T-helper 2 cell treated with Interferon-gamma antibody and Interleukin-4, amounts not matched to agents 5 μg/mL and 100 μg/mL, for 36 hours (primary cell): ENCODE measurements at regions not wholly inside any gene's neighbourhood (a gene's known extent, or its start where the extent isn't known, plus 50 kb on each side); places are given as distances from the start of the nearest gene placed in this dataset.

Experiments
- DNase-seq: peaks from one replicate; pipeline ENCODE4 v3.0.0; 2021; ENCODE audit warnings: low spot score
- H3K27ac Mint-ChIP-seq: one replicate; pipeline ENCODE4 v1.8.0; 2021; ENCODE audit warnings: mild to moderate bottlenecking, mixed read lengths
- H3K27me3 Mint-ChIP-seq: one replicate; pipeline ENCODE4 v1.8.0; 2021; ENCODE audit warnings: low read depth, mixed read lengths
- H3K36me3 Mint-ChIP-seq: one replicate; pipeline ENCODE4 v1.8.0; 2021; ENCODE audit warnings: low read depth, mixed read lengths
- H3K4me1 Mint-ChIP-seq: one replicate; pipeline ENCODE4 v1.8.0; 2021; ENCODE audit warnings: low read depth, mixed read lengths
- H3K4me3 Mint-ChIP-seq: one replicate; pipeline ENCODE4 v1.8.0; 2022; ENCODE audit warnings: mild to moderate bottlenecking, moderate library complexity, mixed read lengths
- H3K9me3 Mint-ChIP-seq: one replicate; pipeline ENCODE4 v1.8.0; 2021; ENCODE audit warnings: mixed read lengths

- Mint-ChIP-seq H3K27ac (no peak overlapping the region), H3K4me3 (no peak overlapping the region), H3K27me3 (no peaks in the 10 kb centered on the region), H3K36me3 (no peaks in the 10 kb centered on the region), H3K4me1 (no peaks in the 10 kb centered on the region), H3K9me3 (no peaks in the 10 kb centered on the region)
- no peak for DNase-seq
Observed at GRCh38 chr7:136247211-136247610, 270.1 kb upstream of the MTPN start.

DNA sequence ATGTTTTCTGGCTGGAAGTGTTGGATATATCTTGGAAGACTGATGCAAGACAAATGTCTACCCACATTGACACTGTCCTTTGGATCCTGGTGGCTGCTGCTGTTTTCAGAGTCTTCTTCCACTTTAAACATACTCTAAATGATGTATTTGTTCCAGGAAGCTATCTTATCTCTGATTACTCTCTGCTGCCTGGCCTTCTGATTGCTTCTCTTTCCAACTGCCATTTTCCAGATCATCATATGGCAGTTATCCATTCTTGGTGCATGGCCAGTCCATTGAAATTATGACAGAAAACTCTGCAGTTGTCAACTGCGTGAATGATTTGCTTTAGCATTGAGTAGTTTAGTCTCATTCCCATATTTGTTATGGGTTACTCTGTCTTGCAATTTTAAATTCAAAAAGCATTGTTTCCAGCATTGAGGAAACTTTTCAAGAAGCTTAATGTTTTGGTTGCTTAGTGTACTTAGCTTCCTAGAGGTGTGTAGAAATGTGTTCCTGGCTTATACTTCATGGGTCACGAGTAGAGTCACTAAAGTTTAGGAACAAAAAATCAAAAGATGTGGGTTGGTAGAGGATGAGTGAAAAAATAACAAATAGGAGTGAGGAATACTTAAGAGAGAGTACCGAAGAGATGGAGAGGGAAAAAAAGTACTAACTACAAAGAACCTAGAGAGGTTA lies 268.3 kb upstream of the MTPN start:
- DNase-seq: no peak
- H3K27me3 Mint-ChIP-seq: no peaks in the 10 kb centered on the region
- no peaks in the 10 kb centered on the region for H3K4me1 Mint-ChIP-seq
- no peaks in the 10 kb centered on the region for H3K9me3 Mint-ChIP-seq
- H3K36me3 Mint-ChIP-seq: no peaks in the 10 kb centered on the region
- no peak overlapping the region for H3K4me3 Mint-ChIP-seq
- H3K27ac Mint-ChIP-seq: no peak overlapping the region

DNA sequence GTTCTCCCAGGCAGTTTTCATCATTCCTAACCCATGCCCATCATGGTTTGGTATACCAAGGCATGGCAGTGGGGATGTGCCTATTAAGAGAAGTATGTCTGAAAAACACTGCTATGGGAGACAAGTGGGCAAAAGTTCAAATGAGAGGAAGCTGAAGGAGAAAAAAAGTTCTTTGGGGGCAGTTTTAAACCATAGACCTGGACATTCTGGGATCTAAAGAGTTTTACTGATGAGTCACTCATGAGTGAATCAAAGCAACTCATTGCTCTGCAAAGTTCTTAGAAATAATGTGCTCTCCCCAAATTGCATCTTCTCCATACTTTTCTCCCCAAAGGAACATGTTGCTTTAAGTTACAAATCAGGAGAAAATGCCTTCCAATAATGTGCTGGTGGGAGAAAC lies 256.9 kb upstream of the MTPN start:
- H3K36me3 Mint-ChIP-seq: no peaks in the 10 kb centered on the region
- H3K27me3 Mint-ChIP-seq: no peaks in the 10 kb centered on the region
- DNase-seq: no peak
- no peak overlapping the region for H3K4me3 Mint-ChIP-seq
- no peaks in the 10 kb centered on the region for H3K4me1 Mint-ChIP-seq
- no peak overlapping the region for H3K27ac Mint-ChIP-seq
- H3K9me3 Mint-ChIP-seq: peaks cover 23% of the 10 kb centered on the region

- no peak overlapping the region for H3K27ac Mint-ChIP-seq
- no peak overlapping the region for H3K4me3 Mint-ChIP-seq
- no peak for DNase-seq
- no peaks in the 10 kb centered on the region for H3K27me3 Mint-ChIP-seq
- peaks cover 12% of the 10 kb centered on the region for H3K9me3 Mint-ChIP-seq
- H3K36me3 Mint-ChIP-seq: no peaks in the 10 kb centered on the region
- no peaks in the 10 kb centered on the region for H3K4me1 Mint-ChIP-seq
Observed at GRCh38 chr7:136230210-136230609, 253.1 kb upstream of the MTPN start.

- no peak overlapping the region for H3K4me3 Mint-ChIP-seq
- peaks cover 12% of the 10 kb centered on the region for H3K9me3 Mint-ChIP-seq
- DNase-seq: no peak
Observed at GRCh38 chr7:136229790-136230189, 252.6 kb upstream of the MTPN start.

GRCh38 chr7:136228171-136228570 lies 251.0 kb upstream of the MTPN start:
- H3K9me3 Mint-ChIP-seq: peaks cover 17% of the 10 kb centered on the region
- no peak overlapping the region for H3K27ac Mint-ChIP-seq
- H3K4me3 Mint-ChIP-seq: no peak overlapping the region
- DNase-seq: no peak
- H3K4me1 Mint-ChIP-seq: no peaks in the 10 kb centered on the region
- H3K36me3 Mint-ChIP-seq: no peaks in the 10 kb centered on the region
- H3K27me3 Mint-ChIP-seq: no peaks in the 10 kb centered on the region

More at GRCh38 chr7:136229790-136230189, 252.6 kb upstream of the MTPN start:
- H3K36me3 Mint-ChIP-seq: no peaks in the 10 kb centered on the region
- H3K27ac Mint-ChIP-seq: no peak overlapping the region
- H3K27me3 Mint-ChIP-seq: no peaks in the 10 kb centered on the region
- H3K4me1 Mint-ChIP-seq: no peaks in the 10 kb centered on the region

DNA sequence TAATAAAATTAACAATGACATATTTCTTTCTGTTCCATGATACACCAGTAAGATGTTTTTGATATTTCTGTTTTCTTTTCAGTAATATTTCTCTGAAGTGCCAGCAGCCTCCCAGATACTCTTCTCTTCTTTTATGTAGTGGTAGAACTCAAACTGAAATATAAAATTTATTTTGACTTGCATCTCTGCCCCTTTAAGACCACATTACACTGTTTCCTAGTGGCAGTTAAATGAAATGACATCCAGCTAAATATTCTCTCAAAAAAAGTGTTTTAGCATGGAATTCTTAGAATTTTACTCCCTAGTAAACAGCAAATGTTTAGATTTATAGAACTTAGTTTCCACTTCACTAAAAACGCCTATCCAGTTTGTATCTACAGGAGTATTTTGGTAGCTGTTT lies 237.2 kb upstream of the MTPN start:
- Mint-ChIP-seq H3K36me3 (no peaks in the 10 kb centered on the region), H3K4me1 (no peaks in the 10 kb centered on the region), H3K27me3 (no peaks in the 10 kb centered on the region), H3K4me3 (no peak overlapping the region), H3K27ac (no peak overlapping the region), H3K9me3 (no peaks in the 10 kb centered on the region)
- no peak for DNase-seq

DNA sequence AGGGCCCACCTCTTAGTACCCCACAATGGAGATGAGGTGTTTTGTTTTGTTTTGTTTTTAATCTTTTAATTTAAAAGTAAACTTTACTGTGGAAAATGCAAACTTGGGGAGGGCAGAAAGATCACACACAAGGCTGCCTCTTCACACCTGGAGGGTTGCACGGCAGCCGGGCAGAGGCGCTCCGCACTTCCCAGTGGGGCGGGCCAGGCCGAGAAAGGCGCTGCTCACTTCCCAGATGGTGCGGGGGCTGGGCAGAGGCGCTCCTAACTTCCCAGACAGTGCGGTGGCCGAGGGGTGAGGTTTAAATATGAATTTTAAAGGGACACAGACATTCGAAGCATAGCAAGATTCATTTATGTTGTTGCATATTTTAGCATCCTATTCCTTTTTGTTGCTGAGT lies 235.9 kb upstream of the MTPN start:
- H3K27me3 Mint-ChIP-seq: no peaks in the 10 kb centered on the region
- no peaks in the 10 kb centered on the region for H3K36me3 Mint-ChIP-seq
- no peak overlapping the region for H3K27ac Mint-ChIP-seq
- H3K9me3 Mint-ChIP-seq: no peaks in the 10 kb centered on the region
- H3K4me3 Mint-ChIP-seq: no peak overlapping the region
- no peaks in the 10 kb centered on the region for H3K4me1 Mint-ChIP-seq
- DNase-seq: no peak

GRCh38 chr7:136210664-136211063 lies 233.5 kb upstream of the MTPN start:
- Mint-ChIP-seq H3K36me3 (no peaks in the 10 kb centered on the region), H3K9me3 (no peaks in the 10 kb centered on the region), H3K4me1 (no peaks in the 10 kb centered on the region), H3K27me3 (no peaks in the 10 kb centered on the region), H3K4me3 (no peak overlapping the region), H3K27ac (no peak overlapping the region)
- no peak for DNase-seq

DNA sequence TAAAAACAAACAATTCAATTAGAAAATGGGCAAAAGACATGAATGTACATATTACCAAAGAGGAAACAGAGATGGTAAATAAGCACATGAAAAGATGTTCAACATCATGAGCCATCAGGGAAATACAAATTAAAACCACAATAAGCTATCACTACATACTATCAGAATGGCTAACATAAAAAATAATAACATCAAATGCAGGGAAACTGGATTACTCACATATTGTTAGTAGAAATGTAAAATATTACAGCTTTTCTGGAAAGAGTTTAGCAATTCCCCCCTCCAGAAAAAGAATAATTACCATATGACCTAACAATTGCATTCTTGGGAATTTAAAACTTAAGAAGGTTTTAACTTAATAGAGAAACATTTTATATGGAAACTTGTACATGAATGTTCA lies 232.9 kb upstream of the MTPN start:
- no peaks in the 10 kb centered on the region for H3K4me1 Mint-ChIP-seq
- no peaks in the 10 kb centered on the region for H3K9me3 Mint-ChIP-seq
- H3K36me3 Mint-ChIP-seq: no peaks in the 10 kb centered on the region
- H3K4me3 Mint-ChIP-seq: no peak overlapping the region
- H3K27me3 Mint-ChIP-seq: no peaks in the 10 kb centered on the region
- no peak for DNase-seq
- H3K27ac Mint-ChIP-seq: no peak overlapping the region

DNA sequence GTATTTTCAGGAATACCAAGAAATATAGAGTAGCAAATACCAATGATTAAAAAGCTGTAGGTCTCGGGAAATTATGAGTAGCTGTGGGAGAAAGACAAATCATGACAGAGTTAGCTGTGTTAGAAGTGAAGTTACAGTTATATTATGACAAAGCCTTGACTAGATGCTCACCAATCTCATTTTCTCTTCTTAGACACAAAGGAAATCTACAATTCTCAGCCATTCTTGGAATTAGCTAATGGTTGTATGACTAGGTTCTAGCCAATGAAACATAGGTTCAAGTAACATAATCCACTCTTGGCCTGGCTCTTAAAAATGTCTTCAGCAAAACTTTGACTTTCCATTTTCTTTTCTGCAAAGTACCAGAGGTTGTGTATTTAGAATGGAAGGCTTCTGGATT lies 228.8 kb upstream of the MTPN start:
- Mint-ChIP-seq H3K27me3 (no peaks in the 10 kb centered on the region), H3K4me3 (no peak overlapping the region), H3K4me1 (no peaks in the 10 kb centered on the region), H3K9me3 (no peaks in the 10 kb centered on the region), H3K27ac (no peak overlapping the region), H3K36me3 (no peaks in the 10 kb centered on the region)
- DNase-seq: no peak

- no peaks in the 10 kb centered on the region for H3K36me3 Mint-ChIP-seq
- H3K4me1 Mint-ChIP-seq: no peaks in the 10 kb centered on the region
- peaks cover 19% of the 10 kb centered on the region for H3K9me3 Mint-ChIP-seq
- no peak overlapping the region for H3K4me3 Mint-ChIP-seq
- H3K27ac Mint-ChIP-seq: no peak overlapping the region
- no peaks in the 10 kb centered on the region for H3K27me3 Mint-ChIP-seq
- no peak for DNase-seq
Observed at GRCh38 chr7:136198168-136198567, 221.0 kb upstream of the MTPN start.

- Mint-ChIP-seq H3K4me1 (no peaks in the 10 kb centered on the region), H3K27ac (no peak overlapping the region), H3K4me3 (no peak overlapping the region), H3K9me3 (peaks cover 19% of the 10 kb centered on the region), H3K36me3 (no peaks in the 10 kb centered on the region), H3K27me3 (no peaks in the 10 kb centered on the region)
- no peak for DNase-seq
Observed at GRCh38 chr7:136194878-136195277, 217.7 kb upstream of the MTPN start.

GRCh38 chr7:136193940-136194339 lies 216.8 kb upstream of the MTPN start:
- H3K36me3 Mint-ChIP-seq: no peaks in the 10 kb centered on the region
- H3K9me3 Mint-ChIP-seq: peaks cover 19% of the 10 kb centered on the region
- DNase-seq: no peak
- H3K27ac Mint-ChIP-seq: no peak overlapping the region
- no peaks in the 10 kb centered on the region for H3K27me3 Mint-ChIP-seq
- no peak overlapping the region for H3K4me3 Mint-ChIP-seq
- H3K4me1 Mint-ChIP-seq: no peaks in the 10 kb centered on the region

DNA sequence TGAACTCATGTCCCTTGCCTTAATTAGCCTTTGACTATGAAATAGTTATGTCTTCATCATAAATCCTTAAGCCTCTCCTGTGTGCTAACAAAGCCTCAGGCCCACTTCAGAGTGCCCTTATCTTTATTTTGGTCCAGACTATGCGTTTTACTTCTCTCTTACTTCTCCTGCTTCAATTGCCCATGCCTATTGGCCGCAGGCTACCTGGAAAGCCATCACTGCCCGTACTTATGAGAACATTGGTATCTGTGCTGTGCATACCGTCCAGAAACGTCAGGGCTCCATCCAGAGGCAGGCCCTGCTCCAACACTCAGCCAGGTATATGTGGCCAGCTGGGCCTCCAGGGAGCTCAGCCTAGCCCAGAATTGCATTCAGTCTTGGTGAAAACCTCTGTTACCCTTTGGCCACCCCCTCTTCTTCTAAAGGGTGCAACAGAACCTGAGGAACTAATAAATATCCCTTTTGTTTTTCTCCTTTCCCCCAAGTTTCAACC lies 212.4 kb upstream of the MTPN start:
- Mint-ChIP-seq H3K4me3 (no peak overlapping the region), H3K27me3 (no peaks in the 10 kb centered on the region), H3K36me3 (no peaks in the 10 kb centered on the region), H3K4me1 (no peaks in the 10 kb centered on the region), H3K27ac (no peak overlapping the region), H3K9me3 (peaks cover 8% of the 10 kb centered on the region)
- DNase-seq: no peak
